ENCODE measurements at regions not wholly inside any gene's neighbourhood (a gene's known extent, or its start where the extent isn't known, plus 50 kb on each side); places are given as distances from the start of the nearest gene placed in this dataset.

DNA sequence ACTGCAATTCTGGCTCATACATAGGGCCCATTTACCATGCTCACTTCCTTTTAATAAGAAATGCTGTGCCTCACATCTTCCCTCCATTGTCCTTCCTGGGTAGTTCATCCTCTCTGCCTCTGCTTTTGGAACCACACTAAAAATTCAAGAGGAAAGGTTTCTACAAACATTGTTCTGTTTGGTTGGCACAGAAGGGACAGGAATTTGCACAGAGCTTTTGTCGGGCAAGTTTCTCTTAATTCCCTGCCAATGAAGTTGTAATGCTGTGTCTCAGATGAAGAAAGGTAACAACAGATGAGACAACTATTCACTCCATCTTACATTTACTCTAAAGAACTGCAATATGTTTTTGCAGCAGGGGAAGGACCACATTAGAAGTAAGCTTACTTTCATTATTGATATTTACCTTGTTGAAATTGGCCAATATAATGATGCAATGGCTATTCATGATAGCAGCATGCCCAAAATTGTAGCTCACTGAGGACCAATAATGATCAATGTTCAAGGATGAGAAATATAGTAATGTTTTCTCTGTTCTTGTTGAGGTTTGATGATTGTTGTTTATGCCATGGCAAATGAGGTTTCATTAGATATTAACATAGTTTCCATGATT is 82.5 kb upstream of the HMHB1 start:
- DNase-seq, result no peak

DNA sequence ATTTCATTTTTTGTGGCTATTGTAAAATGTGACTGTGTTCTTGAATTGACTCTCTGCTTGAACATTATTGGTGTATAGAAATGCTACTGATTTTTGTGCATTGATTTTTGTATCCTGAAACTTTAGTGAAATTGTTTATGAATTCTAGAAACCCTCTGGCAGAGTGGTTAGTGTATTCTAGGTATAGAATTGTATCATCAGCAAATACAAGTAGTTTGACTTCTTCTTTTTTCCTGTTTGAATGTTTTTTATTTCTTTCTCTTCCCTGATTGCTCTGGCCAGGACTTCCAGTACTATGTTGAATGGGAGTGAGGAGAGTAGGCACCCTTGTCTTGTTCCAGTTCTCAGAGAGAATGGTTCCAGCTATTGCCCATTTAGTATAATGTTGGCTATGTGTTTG is 88.8 kb upstream of the HMHB1 start:
- DNase-seq, result no peak

DNA sequence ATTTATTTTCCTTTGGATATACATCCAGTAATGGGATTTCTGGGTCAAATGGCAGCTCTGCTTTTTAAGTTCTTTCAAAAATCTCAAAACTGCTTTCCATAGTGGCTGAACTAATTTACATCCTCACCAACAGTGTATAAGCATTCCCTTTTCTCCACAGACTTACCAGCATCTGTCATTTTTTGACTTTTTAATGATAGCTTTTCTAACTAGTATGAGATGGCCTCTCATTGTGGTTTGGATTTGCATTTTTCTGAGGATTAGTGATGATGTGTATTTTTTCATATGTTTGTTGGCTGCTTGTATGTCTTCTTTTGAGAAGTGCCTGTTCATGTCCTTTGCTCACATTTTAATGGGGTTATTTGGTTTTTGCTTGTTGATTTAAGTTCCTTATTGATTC is 90.0 kb upstream of the HMHB1 start:
- DNase-seq, result no peak

DNA sequence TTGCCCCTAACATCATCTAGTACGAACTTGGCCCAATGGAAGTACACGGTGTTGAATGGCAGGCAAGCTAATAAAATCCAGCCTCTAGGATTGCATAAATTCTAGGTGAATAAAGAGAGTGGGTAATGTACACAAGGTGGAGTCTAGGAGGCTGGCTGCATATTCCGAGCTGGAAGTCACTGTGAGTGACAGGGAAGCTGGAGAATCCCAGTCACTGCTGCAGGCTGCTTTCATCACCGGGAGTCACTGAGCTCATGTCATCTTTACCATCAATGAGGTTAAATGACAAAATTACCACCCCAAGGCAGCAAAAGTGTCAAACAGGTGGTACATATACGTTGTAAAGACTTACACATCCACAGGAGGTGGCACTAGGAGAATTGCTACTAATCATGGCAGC is 91.3 kb upstream of the HMHB1 start:
- no peak for DNase-seq

DNA sequence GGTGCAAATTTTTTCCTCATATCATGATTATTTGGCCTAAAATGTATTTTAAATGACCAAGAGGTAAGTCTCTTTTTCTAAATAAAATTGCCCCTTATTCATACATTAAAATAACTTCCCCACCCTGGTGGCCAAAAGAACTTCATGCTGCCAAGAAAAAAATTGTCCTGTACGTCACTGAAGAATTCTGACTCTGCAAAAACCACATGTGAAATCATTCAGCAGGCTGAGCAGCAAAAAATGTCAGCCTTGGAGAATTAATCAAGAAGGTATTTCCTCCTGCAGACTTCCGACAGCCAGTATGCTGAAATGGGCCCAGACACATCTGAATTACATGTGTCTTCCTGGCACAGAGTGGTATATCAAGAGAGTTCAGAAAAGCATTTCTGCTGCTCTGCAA is 94.6 kb upstream of the HMHB1 start:
- no peak for DNase-seq

DNA sequence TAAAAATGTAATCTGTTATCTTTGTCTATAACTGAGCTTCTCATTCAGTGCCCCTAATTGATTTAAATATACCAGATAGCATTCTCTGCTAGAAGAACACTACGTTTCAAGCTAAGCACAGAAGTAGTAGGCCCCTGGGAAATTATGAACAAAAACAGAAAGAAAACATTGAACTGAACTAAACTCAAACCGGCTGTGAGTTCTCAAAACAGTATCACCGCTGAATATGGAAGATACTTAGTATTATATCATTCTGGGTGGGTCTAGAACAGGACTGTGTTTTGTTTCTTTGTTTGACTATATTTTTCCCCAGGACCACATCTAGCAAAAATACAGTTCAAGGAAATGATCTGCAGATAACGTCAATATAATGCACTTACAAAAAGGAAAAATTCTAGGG is 95.1 kb upstream of the HMHB1 start:
- DNase-seq, result no peak

DNA sequence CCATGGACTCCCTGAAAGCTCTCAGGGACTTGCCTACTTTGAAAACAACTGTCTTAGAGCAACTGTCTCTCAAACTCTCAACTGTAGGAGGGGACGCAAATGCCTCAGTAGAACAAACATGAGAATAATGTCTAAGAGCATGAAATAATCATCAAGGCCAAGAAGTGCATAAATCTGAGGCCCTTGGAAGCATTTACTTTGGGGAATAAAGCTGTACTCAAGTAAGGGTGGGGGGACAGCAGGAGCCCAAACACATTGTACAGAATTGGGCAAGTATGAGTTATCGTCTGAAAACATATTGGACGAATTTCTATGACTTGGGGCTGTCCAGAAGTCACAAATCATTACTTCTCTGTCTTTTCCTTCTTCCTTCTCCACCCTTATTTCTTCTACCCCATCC is 96.3 kb upstream of the HMHB1 start:
- DNase-seq, result no peak

DNA sequence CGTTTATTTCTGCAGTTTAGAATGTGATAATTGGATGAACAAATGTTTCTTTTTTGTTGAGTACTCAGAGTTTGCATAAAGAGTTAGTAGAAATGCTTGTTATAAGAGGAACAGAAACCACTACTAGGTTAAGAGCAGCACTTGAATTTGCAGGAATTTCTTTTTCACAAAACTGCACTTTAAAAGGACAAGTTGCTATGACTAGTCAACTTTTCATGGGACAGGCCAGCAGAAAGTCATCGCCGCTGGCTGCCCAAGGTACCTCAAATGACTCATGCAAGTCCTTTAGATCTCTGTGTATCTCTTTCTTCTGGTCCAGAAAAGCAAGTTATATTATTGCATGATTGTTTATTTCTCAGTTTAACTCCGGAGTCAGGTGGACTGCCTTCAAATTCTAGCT is 97.3 kb upstream of the HMHB1 start:
- DNase-seq, result no peak

DNA sequence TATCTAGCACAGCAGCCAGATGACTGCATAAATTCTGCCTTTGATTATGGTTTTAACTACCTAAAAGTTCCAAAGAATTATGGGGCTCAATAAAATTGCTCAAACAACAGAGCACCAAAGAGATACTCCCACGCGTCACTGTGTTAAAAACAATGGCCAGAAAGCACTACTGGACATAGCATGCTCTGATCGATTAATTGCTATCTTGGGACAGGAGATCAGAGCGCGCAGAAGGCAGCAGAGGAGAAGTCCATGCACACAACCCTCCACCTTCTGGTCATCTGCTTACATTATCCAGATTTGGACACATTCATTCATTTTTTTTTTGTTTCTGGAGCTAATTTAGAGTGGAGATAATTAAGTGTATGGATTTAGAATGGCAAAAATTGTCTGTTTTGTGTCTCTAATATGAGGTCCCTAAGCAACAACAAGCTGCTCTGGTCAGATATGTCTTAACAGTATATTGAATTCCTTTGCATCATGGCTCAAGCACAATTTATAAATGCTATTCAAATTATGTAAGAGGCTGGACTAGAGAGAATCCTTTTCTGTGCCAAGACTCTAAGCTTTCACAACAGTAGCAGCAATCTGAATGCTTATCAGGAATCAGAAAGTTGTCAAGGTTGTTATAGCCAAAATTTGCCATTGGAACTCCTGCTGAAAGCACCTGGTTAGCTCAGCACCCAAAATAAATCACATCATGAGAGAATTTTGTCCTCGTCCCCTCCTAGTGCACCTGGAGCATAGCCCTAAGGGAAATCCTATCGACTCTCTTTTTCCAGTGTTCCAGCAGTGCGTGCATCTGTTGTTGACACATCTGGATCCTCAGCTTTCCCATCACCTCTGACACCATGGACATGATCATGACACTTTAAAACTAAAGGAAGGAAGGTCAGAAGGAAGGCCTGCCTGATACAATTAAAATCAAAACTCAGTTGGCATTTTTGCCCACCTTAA is 98.6 kb upstream of the HMHB1 start:
- DNase-seq, result no peak

DNA sequence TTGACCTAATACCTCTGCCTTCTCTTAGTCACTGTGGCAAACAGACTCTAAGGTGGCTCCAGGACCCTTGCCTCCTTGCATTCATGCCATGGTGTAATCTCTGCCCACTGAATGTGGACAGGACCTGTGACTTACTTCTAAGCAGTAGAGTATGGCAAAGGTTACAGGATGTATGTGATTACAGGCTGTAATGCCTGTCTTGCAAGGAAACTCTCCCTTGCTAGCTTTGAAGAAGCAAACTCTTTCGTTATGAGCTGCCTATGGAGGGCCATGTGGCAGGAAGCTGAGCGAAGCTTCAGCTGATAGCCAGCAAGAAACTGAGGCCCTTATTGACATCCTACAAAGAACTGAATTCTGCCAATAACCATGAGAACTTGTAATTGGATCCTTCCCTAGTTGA is 103.3 kb upstream of the HMHB1 start:
- no peak for DNase-seq

DNA sequence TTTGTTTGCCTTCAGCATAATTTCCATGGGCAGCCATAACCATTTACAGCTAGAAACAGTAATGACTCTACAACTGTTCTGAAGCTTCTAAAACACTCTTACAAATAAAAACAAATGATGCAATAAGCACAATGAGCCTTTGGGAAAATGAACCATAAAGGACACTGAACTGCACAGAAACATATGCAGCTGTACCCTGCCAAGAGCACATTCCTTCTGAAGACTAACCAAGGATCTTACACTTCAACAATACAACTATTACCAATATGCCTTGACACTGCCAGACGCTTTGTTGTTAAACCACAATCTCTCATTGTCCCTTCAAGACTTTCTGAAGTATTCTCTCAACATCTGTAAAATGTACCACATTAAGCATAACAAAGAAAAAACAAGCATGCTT is 104.2 kb upstream of the HMHB1 start:
- DNase-seq, result no peak

DNA sequence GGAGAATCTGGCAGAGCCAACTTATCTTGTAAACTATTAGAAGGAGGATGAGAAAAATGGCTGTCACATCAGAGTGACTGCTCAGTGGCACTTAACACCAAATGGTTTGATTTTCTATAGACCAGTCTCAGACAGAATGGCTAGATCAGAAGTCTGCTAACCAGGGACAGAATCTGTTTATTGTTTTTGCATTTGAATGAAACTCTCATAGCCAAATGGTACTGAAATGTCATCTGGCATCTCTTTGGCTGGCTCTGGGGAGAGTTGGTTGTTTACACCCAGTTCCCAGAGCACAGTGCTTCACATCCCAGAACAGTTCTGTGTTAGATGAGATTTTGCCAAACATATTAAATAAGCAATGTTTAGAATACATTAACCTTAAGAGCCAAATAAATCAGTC is 106.6 kb upstream of the HMHB1 start:
- DNase-seq, result no peak

DNA sequence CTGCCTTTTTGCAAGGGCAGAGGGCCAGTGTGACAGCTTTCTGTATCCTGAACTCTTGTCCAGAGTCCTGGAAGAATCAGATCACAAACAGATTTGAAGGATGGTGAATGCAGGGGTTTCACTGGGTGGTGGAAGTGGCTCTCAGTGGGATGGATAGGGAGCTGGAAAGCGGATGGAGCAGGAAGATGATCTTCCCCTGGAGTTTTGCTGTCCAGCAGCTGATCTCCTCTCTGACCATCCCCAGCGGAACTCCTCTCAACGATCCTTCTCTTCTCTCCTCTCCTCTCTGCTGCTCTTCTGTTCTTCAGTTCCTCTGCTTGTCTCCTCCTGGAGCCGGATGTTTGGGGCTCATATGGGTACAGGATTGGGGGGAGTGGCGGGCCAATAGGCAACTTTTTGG is 108.3 kb upstream of the HMHB1 start:
- DNase-seq, result no peak

DNA sequence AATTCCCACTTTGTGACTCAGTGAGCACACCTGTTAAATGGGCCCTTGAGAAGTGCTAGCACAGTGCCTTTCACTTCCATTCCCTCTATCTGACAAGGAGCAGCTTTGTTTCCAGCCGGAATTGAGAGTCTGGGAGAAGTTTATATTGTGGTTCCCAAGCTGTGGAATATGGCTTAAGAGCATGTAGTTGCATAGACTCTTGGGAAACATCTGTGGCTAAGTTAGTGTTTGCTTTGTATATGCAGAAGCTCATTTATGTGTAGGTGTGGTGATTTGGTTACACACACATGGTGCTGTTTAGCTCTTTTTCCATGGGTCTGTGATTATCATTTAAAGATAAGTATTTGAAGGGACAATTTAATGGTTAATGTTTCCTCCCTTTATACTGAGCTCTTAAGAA is 110.5 kb upstream of the HMHB1 start:
- no peak for DNase-seq

DNA sequence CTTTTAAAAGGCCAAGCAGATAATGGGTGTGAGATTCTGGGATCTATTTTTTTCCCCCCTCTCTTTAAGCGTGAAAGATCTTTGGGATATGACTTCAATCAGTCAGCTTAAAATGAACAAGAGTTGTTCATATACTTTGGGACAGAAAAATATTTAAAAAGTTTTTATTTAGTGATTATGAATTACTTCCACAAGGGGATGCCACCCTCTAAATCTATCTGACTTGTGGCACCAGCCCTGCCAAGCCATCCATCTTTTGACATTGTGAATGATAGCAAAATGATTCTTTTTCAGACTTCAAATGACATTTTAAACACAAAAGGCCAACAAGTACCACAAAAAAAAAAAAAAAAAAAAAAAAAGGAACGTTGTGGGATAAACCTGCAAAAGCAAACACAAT is 111.0 kb upstream of the HMHB1 start:
- DNase-seq, result no peak

DNA sequence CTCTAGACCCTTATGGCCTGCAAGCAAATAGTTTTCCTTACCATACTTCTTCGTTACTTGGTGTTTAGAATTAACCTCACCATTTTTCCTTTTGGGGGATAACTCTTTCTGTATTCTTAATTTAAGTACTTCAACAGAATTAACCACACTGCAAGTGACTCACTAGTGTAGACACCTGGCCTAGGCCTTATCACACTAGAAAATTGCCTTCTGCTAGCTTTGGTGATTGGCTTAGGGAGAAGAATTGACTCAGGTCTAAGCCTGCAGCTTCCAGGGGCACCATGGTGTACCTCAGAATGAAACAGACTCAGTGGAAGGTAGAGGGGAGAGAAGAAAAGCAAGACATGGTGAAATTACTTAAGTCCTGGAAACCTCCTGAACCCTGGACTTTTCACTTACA is 112.8 kb upstream of the HMHB1 start:
- DNase-seq, result no peak

DNA sequence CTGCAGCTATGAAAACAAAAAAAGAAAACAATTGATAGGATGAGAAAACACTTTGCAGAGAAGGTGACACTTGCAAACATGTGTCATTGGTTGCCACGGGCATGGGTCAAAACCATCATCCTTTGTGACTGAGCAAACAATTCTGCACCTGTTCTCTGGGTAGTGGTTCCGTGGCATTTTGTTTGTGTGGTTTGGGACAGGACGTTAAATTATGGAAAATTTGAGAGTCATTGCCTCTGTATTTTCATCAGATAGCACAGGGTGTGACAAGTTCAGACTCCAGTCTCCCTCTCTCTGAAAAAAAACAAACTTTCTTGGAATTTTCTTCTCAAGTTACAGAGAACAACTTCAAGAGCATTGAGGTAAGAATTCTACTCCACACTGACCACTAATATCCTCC is 113.4 kb upstream of the HMHB1 start:
- DNase-seq, result no peak

DNA sequence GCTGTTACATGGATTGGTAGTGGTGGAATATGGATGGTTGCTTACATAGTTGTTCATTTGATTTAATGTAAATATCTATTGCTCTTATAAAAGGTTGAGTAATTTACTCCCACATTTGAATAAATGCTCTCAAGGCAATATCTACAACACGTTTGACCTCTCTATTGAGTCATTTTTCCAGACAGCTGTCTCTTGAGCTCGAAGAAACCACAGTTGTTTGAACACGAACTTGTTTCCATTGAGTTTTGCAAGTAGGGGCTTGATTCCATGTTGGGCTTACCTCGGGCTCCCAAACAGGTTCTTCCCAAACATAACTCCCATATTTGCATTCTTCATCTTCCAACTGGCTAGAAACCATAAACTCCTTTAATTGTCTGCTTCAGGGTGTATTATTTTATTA is 115.0 kb upstream of the HMHB1 start:
- no peak for DNase-seq

DNA sequence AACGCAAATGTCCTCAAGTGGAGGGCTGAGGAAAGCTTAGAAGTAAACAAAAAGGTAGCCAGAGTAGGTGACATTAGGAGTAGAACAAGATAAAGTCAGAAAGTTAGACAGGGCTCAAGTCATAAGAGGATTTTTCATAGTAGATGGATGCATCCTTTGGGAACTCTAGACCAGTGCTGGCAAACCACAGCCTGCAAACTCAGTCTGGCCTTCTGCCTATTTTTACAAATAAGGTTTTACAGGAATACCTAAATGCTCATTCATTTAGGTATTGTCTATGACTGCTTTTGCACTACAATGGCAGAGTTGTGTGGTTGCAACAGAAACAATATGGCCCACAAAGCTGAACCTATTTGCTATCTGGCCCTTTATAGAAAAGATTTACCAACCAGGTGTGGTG is 116.0 kb upstream of the HMHB1 start:
- DNase-seq, result no peak

DNA sequence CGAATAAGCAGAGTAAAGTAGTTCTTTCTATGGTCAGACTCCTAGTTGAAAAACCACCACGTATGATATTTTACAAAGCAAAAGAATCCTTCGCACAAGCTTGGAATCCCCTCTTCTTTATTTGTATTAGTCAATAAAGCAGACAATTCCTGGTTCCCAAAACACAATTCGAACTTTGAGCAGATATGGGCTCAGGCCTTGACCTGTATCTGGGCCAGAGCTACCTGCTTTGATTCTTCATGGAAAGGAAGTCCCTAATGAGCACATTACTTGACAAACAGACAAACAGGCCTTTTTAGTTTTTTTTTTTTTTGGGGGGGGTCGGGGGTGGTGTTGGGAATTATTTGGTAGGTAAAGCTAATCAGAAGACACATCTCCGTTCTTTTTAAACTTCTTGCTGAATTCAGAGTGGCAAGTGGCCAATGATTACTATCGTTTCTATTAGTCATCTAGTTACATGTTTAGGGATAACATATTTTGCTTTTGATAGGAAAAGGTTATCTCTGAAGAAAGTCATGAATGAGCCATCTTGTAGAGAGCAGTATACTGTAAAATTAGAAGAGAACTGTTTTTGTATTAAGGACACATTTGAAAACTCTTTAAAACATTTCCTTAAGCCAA is 116.6 kb upstream of the HMHB1 start:
- no peak for DNase-seq

DNA sequence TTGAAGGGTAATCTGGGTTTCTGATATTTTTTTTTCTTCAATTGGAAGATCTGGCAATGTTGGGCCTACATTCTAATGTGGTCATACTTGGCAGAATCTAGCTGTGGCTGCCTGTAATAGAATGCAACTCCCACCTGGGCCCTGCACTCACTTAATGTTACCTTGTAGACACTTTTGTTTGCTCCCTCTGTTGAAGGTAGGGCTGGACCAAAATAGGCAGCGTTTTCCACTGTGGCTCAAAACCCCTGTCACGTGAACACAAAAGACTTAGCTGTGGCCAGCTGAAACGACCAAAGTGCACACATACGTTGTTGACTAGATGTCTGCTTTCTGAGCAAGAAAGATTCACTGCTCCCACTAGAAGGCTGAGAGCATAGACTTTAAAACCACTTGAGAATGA is 117.6 kb upstream of the HMHB1 start:
- DNase-seq, result no peak

DNA sequence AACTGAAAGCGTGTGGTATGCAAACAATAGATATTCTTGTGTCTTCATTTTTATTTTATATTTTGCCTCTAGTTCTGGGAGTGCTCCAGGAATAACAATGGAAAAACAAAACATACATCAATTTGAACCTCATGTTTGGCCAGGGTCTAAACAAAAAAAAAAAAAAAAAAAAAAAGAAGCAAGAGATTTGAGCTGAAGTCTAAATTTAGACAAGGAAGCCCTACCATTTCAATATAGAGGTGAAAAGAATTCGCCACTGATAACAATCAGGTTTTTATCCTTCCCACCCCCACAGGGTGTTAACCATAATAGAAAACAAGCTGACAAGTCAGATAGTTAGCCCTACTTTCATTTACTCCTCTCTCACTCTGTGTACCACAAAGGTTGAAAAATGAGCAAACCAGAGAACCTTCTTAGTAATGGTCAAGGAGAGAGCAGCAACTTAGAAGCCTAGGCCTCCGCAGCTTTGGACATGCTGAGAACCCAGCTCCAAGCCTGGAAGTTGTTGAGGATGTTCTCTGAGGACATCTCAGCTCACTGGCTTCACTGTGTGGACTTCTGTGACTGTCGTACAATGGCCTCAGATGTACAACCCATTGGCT is 118.2 kb upstream of the HMHB1 start:
- DNase-seq, result no peak

DNA sequence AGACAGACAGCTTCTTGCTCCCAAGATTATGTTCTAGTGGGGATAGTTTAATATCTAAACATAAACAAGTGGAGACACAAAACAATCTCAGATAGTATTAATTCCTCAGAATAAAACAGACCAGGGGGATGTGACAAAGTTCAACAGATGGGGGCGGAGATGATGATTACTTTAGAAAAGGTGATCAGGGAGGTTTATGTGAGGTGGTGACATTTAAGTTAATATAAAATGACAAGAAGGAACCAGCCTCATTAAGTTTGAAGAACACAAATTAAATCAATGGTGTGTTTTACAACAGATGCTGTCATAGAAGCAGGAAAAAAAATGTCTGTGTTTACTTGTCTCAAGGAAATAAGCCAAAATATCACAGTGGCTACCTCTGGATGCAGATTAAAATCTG is 119.6 kb upstream of the HMHB1 start:
- DNase-seq, result no peak

DNA sequence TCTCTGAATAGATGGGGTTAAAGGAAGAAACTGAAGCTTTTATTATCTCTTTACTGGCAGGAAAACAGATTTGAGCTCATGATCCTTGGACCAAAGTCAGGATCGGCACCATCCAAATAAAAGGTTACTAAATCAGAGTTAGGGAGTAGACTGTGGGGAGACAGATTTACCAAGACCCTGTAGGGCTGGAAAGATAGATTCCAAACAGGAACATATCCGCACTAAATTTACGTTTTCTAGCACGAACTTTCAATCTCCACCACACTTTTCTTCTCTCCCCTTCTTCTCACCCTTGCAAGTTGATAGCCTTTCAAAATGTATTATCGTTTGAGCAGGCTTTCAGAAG is 120.0 kb upstream of the HMHB1 start:
- no peak for DNase-seq
